Osteoblast (primary cell): ENCODE measurements at regions not wholly inside any gene's neighbourhood (a gene's known extent, or its start where the extent isn't known, plus 50 kb on each side); places are given as distances from the start of the nearest gene placed in this dataset.

Experiments used
- DNase-seq: peaks from one replicate; pipeline ENCODE4 v3.0.0; 2011; ENCODE audit warnings: low spot score, mixed read lengths; ENCODE audit not compliant: insufficient read length; ENCODE audit errors: missing footprints
- H2AFZ ChIP-seq: 2 replicates; pipeline ENCODE4 v1.6.0; 2011; ENCODE audit warnings: mild to moderate bottlenecking, low read length
- H3K27ac ChIP-seq: 2 replicates; pipeline ENCODE4 v1.5.1; 2011; ENCODE audit warnings: mild to moderate bottlenecking, low read depth, low read length, moderate library complexity
- H3K27me3 ChIP-seq: 2 replicates; pipeline ENCODE4 v1.6.0; 2012; ENCODE audit warnings: mild to moderate bottlenecking, control low read depth, inconsistent platforms, low read length, moderate library complexity; ENCODE audit not compliant: insufficient read depth
- H3K36me3 ChIP-seq: 2 replicates; pipeline ENCODE4 v1.5.1; 2011; ENCODE audit warnings: mild to moderate bottlenecking, low read length, control low read depth, moderate library complexity; ENCODE audit not compliant: insufficient read depth
- H3K4me1 ChIP-seq: 2 replicates; pipeline ENCODE4 v1.5.1; 2011; ENCODE audit warnings: mild to moderate bottlenecking, low read length, control low read depth, moderate library complexity; ENCODE audit not compliant: insufficient read depth
- H3K4me2 ChIP-seq: 2 replicates; pipeline ENCODE4 v1.6.0; 2011; ENCODE audit warnings: mild to moderate bottlenecking, low read length; ENCODE audit not compliant: insufficient read depth
- H3K4me3 ChIP-seq: fragments of 200-600 bp; sonication (generic); 3 replicates; pipeline ENCODE4 v1.5.1; 2012; ENCODE audit warnings: mild to moderate bottlenecking, low read length, inconsistent platforms; ENCODE audit not compliant: insufficient read depth
- H3K79me2 ChIP-seq: 2 replicates; pipeline ENCODE4 v1.6.0; 2012; ENCODE audit warnings: mild to moderate bottlenecking, low read length, control low read depth, inconsistent platforms; ENCODE audit not compliant: insufficient read depth
- H3K9me3 ChIP-seq: 2 replicates; pipeline ENCODE4 v1.5.1; 2011; ENCODE audit warnings: low read depth, low read length, control low read depth
- H4K20me1 ChIP-seq: 2 replicates; pipeline ENCODE4 v1.6.0; 2012; ENCODE audit warnings: mild to moderate bottlenecking, low read length, control low read depth; ENCODE audit not compliant: insufficient read depth
- TF ChIP-seq, protein P1 (sequence below): IDR thresholded peaks from 2 replicates; pipeline ENCODE4 v1.5.1; 2011; ENCODE audit warnings: mild to moderate bottlenecking, low read depth, low read length, moderate library complexity; ENCODE audit errors: extremely low read depth

DNA sequence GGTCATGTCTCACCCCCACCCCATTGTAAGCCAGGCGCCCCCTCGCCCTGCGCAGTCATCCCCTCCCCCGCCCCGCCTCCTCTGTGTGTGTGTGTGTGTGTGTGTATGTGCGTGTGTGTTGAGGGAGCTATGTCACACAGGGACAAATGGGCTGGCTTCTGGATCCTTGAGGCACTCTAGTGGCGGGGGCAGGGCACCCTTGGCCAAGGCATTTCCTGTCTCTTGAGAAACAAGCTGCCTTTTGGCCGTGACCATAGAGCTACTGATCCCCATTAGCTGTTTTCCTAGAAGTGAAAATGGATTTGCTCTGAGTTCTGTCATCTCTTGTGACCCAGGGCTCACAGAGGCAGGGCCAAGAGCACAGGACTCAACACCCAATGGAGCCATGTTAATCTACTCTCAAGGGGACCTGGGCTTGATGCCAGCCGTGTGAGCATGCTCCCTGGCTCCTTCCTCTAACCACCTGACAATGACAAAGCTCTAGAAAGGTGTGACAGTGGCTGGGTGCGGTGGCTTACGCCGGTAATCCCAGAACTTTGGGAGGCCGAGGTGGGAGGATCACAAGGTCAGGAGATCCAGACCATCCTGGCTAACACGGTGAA, 162.5 kb upstream of the BCOR start:
- no peaks in the 10 kb centered on the region for H3K9me3 ChIP-seq
- H3K4me3 ChIP-seq, result no peak overlapping the region
- H3K79me2 ChIP-seq, result no peaks in the 10 kb centered on the region
- no peak for DNase-seq
- no peaks in the 10 kb centered on the region for H4K20me1 ChIP-seq
- H3K36me3 ChIP-seq, result no peaks in the 10 kb centered on the region
- no peak overlapping the region for H2AFZ ChIP-seq
- no peak overlapping the region for H3K4me2 ChIP-seq
- no peaks in the 10 kb centered on the region for H3K27me3 ChIP-seq
- TF ChIP-seq, protein P1, sequence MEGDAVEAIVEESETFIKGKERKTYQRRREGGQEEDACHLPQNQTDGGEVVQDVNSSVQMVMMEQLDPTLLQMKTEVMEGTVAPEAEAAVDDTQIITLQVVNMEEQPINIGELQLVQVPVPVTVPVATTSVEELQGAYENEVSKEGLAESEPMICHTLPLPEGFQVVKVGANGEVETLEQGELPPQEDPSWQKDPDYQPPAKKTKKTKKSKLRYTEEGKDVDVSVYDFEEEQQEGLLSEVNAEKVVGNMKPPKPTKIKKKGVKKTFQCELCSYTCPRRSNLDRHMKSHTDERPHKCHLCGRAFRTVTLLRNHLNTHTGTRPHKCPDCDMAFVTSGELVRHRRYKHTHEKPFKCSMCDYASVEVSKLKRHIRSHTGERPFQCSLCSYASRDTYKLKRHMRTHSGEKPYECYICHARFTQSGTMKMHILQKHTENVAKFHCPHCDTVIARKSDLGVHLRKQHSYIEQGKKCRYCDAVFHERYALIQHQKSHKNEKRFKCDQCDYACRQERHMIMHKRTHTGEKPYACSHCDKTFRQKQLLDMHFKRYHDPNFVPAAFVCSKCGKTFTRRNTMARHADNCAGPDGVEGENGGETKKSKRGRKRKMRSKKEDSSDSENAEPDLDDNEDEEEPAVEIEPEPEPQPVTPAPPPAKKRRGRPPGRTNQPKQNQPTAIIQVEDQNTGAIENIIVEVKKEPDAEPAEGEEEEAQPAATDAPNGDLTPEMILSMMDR, result no peak
- H3K4me1 ChIP-seq, result peaks cover 10% of the 10 kb centered on the region
- H3K27ac ChIP-seq, result no peak overlapping the region

DNA sequence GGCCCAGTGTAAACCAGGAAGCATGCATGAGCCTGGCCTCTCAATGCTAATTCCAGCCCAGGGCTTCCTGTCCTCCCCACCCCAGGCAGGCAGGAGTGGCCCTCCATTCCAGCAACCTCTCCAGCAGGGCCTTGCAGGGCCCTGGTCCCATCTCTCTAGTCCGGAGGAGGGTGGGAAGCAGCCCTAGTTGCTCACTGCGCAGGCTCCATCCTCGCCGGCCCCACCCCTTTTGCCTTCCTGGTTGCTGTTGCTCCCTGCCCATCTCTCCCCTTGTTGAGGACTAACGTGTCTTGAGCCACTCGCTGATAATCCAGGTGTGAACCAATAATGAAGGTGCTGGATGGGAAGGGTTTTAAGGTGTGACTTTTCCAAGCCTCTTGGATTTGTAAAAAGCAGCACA, 161.2 kb upstream of the BCOR start:
- H4K20me1 ChIP-seq, result no peaks in the 10 kb centered on the region
- H3K27me3 ChIP-seq, result no peaks in the 10 kb centered on the region
- no peak overlapping the region for H3K4me3 ChIP-seq
- H3K36me3 ChIP-seq, result no peaks in the 10 kb centered on the region
- H3K4me2 ChIP-seq, result no peak overlapping the region
- no peak overlapping the region for H3K27ac ChIP-seq
- no peaks in the 10 kb centered on the region for H3K79me2 ChIP-seq
- H3K4me1 ChIP-seq, result peaks cover 10% of the 10 kb centered on the region
- no peaks in the 10 kb centered on the region for H3K9me3 ChIP-seq
- no peak for DNase-seq
- TF ChIP-seq, protein P1, result no peak
- no peak overlapping the region for H2AFZ ChIP-seq

DNA sequence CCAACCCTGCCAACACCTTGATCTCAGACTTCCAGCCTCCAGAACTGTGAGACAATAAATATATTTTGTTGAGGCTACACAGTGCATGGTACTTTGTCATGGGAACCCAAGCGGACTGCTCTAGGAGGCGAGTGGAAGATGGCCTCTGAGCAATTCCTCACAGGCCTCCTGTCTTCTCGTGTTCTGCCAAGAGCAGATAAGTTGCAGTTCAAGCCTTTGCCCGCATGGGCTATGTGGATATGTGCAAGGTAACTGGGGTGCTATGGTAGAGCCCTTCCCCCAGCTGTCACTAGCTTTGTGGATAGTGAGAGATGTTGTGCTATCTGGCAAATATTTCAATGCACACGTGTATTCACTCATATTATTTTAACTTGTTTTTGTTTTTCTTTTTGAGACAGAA, 156.0 kb upstream of the BCOR start:
- Histone ChIP-seq H3K36me3 (no peaks in the 10 kb centered on the region), H3K9me3 (no peaks in the 10 kb centered on the region), H3K4me2 (no peak overlapping the region), H4K20me1 (no peaks in the 10 kb centered on the region), H3K27ac (no peak overlapping the region), H3K79me2 (no peaks in the 10 kb centered on the region), H3K27me3 (no peaks in the 10 kb centered on the region), H3K4me1 (no peaks in the 10 kb centered on the region), H3K4me3 (no peak overlapping the region), H2AFZ (no peak overlapping the region)
- no peak for DNase-seq
- TF ChIP-seq, protein P1, result no peak

DNA sequence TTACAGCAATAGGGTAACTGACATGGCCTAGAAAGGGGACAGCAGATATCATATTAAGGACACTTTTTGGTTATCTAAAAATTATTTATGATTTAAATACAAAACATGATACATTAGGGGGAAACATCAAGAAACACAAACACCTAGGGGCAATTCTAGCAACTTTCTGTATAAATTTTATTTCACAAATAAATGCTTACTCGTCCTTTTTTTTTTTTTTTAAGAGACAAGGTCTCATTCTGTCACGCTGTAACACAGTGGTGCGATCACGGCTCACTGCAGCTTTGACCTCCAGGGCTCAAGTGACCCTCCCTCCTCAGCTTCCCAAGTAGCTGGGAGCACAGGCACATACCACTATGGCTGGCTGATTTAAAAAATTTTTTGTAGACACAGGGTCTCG, 151.8 kb upstream of the BCOR start:
- Histone ChIP-seq H3K27me3 (no peaks in the 10 kb centered on the region), H3K9me3 (no peaks in the 10 kb centered on the region), H3K4me3 (no peak overlapping the region), H3K27ac (no peak overlapping the region), H3K4me2 (no peak overlapping the region), H3K36me3 (no peaks in the 10 kb centered on the region), H3K4me1 (peaks cover 6% of the 10 kb centered on the region), H2AFZ (no peak overlapping the region), H3K79me2 (no peaks in the 10 kb centered on the region), H4K20me1 (no peaks in the 10 kb centered on the region)
- TF ChIP-seq, protein P1, result no peak
- DNase-seq, result no peak
